ENCODE measurements at regions not wholly inside any gene's neighbourhood (a gene's known extent, or its start where the extent isn't known, plus 50 kb on each side); places are given as distances from the start of the nearest gene placed in this dataset.

DNA sequence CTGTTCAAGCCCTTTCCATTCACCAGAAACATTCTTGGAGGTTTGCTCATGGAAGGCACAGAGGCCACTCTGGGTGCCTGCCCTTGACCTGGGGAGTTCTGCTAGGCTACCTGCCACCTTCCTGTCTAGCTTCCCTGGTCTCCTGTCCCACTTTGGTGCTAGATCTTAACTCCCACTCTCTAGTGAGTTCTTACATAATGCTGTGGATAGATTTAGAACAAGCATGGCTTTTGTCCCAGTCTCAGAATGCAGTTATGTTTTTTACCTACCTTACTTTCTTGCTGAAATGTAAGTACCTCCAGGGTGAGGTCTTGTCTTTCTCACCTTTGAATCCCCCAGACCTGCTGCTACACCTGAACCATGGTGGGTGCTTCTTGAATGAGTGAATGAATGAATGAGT is 1252.3 kb downstream of the TYW1 start:
- TF ChIP-seq, protein P1, sequence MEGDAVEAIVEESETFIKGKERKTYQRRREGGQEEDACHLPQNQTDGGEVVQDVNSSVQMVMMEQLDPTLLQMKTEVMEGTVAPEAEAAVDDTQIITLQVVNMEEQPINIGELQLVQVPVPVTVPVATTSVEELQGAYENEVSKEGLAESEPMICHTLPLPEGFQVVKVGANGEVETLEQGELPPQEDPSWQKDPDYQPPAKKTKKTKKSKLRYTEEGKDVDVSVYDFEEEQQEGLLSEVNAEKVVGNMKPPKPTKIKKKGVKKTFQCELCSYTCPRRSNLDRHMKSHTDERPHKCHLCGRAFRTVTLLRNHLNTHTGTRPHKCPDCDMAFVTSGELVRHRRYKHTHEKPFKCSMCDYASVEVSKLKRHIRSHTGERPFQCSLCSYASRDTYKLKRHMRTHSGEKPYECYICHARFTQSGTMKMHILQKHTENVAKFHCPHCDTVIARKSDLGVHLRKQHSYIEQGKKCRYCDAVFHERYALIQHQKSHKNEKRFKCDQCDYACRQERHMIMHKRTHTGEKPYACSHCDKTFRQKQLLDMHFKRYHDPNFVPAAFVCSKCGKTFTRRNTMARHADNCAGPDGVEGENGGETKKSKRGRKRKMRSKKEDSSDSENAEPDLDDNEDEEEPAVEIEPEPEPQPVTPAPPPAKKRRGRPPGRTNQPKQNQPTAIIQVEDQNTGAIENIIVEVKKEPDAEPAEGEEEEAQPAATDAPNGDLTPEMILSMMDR (IDR thresholded peaks at IDR 0.05): no peak
- TF ChIP-seq POLR2A (IDR thresholded peaks at IDR 0.05): no peak
- no peak for TF ChIP-seq POLR2AphosphoS5 (IDR thresholded peaks at IDR 0.05)
- TF ChIP-seq EP300 (IDR thresholded peaks at IDR 0.05): no peak
